ENCODE measurements at regions not wholly inside any gene's neighbourhood (a gene's known extent, or its start where the extent isn't known, plus 50 kb on each side); places are given as distances from the start of the nearest gene placed in this dataset.
A peak's percentile ranks its signal among the peaks of the same experiment; 100 is the strongest.

DNA sequence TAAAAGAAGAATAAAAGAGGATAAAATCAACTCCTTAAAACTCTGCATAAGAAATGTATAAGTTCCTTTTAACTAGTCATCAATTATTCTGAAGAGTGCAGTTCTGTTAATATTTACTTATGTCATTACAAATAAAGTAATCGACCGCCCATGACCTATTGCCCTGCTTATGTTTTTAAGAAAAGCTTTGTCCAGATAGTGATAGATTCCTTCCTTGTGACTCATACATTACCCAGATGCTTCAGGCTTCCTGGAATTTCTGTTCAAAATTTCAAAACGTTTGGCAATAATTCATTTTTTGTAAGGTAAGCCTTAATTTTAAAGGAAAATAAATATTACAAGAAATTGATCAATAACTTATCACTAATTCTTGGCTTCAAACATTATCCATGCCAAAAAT is 918.2 kb upstream of the ADGRL2 start:
- WGBS: 23% methylated on average over 3 of the region's 3 CpGs
- Histone ChIP-seq H3K27ac (ENCODE audit: low read depth in 1 of 2, low read length in 2 of 2) (peak overlapping the region in 1 of 2 donors; percentile 11), H3K36me3 (ENCODE audit: control insufficient read depth in 4 of 4, insufficient read depth in 3 of 4, low read depth in 1 of 4, low read length in 3 of 4) (no peaks in the 10 kb centered on the region), H3K9ac (ENCODE audit: low read depth in 1 of 2, low read length in 2 of 2) (no peak overlapping the region), H3K9me3 (ENCODE audit: control insufficient read depth in 4 of 4, low read length in 3 of 4) (no peaks in the 10 kb centered on the region), H3K4me3 (ENCODE audit: low read depth in 1 of 3, low read length in 3 of 3) (no peak overlapping the region), H3K4me1 (ENCODE audit: control insufficient read depth in 4 of 4, insufficient read depth in 4 of 4, low read length in 3 of 4) (peaks cover 0 to 3% (median 0%) of the 10 kb centered on the region in 4 donors), H3K27me3 (ENCODE audit: control insufficient read depth in 4 of 4, insufficient read depth in 4 of 4, low read length in 3 of 4) (no peaks in the 10 kb centered on the region)
- TF ChIP-seq, protein P1, sequence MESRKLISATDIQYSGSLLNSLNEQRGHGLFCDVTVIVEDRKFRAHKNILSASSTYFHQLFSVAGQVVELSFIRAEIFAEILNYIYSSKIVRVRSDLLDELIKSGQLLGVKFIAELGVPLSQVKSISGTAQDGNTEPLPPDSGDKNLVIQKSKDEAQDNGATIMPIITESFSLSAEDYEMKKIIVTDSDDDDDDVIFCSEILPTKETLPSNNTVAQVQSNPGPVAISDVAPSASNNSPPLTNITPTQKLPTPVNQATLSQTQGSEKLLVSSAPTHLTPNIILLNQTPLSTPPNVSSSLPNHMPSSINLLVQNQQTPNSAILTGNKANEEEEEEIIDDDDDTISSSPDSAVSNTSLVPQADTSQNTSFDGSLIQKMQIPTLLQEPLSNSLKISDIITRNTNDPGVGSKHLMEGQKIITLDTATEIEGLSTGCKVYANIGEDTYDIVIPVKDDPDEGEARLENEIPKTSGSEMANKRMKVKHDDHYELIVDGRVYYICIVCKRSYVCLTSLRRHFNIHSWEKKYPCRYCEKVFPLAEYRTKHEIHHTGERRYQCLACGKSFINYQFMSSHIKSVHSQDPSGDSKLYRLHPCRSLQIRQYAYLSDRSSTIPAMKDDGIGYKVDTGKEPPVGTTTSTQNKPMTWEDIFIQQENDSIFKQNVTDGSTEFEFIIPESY (IDR thresholded peaks at IDR 0.05): no peak
- TF ChIP-seq JUND (IDR thresholded peaks at IDR 0.05): peak; percentile 86 to 91
- TF ChIP-seq YY1 (IDR thresholded peaks at IDR 0.05): no peak
- no peak for TF ChIP-seq RAD21 (IDR thresholded peaks at IDR 0.05)
- peak; percentile 40 to 49 for TF ChIP-seq RXRA (IDR thresholded peaks at IDR 0.05)
- peak; percentile 44 to 47 for TF ChIP-seq HNF4A (conservative IDR thresholded peaks at IDR 0.05)
- TF ChIP-seq, protein P2, sequence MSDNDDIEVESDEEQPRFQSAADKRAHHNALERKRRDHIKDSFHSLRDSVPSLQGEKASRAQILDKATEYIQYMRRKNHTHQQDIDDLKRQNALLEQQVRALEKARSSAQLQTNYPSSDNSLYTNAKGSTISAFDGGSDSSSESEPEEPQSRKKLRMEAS (IDR thresholded peaks at IDR 0.05): no peak
- peak; percentile 64 for TF ChIP-seq NR2F2 (IDR thresholded peaks at IDR 0.05)
- TF ChIP-seq FOXA1 (IDR thresholded peaks at IDR 0.05): no peak
- TF ChIP-seq GABPA (IDR thresholded peaks at IDR 0.05 in 1 of 2, conservative IDR thresholded peaks at IDR 0.05 in 1 of 2): no peak
- peak; percentile 21 for TF ChIP-seq SP1 (IDR thresholded peaks at IDR 0.05)
- TF ChIP-seq HNF4G (IDR thresholded peaks at IDR 0.05): no peak
- TF ChIP-seq, protein P3, sequence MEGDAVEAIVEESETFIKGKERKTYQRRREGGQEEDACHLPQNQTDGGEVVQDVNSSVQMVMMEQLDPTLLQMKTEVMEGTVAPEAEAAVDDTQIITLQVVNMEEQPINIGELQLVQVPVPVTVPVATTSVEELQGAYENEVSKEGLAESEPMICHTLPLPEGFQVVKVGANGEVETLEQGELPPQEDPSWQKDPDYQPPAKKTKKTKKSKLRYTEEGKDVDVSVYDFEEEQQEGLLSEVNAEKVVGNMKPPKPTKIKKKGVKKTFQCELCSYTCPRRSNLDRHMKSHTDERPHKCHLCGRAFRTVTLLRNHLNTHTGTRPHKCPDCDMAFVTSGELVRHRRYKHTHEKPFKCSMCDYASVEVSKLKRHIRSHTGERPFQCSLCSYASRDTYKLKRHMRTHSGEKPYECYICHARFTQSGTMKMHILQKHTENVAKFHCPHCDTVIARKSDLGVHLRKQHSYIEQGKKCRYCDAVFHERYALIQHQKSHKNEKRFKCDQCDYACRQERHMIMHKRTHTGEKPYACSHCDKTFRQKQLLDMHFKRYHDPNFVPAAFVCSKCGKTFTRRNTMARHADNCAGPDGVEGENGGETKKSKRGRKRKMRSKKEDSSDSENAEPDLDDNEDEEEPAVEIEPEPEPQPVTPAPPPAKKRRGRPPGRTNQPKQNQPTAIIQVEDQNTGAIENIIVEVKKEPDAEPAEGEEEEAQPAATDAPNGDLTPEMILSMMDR (IDR thresholded peaks at IDR 0.05; ENCODE audit: low read depth, low read length, missing input control): no peak
- TF ChIP-seq, protein P4, sequence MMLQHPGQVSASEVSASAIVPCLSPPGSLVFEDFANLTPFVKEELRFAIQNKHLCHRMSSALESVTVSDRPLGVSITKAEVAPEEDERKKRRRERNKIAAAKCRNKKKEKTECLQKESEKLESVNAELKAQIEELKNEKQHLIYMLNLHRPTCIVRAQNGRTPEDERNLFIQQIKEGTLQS (IDR thresholded peaks at IDR 0.05): peak; percentile 61
- no peak for TF ChIP-seq EGR1 (IDR thresholded peaks at IDR 0.05; ENCODE audit: low read depth in 2 of 2)
- DNase-seq (ENCODE audit: low spot score): no peak

DNA sequence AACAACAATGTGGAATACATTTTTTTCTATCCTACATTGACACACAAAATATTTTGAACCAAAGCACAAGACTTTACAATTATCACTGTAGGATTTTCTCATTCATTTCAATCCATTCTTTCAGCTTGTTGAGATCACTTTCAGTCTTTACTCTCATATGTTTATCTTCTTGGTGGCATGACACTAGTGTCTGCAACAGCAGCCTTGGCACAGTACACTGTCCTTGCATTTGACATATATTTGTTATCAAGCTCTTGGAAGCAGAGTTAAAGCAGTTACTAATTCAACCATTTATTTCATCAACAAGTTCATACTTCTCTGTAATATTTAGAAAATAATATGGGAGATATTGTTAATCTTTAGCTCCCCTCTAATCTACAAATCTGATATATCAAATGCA is 922.4 kb upstream of the ADGRL2 start:
- Histone ChIP-seq H3K9me3 (ENCODE audit: control insufficient read depth in 4 of 4, low read length in 3 of 4) (no peaks in the 10 kb centered on the region), H3K4me3 (ENCODE audit: low read depth in 1 of 3, low read length in 3 of 3) (no peak overlapping the region), H3K36me3 (ENCODE audit: control insufficient read depth in 4 of 4, insufficient read depth in 3 of 4, low read depth in 1 of 4, low read length in 3 of 4) (no peaks in the 10 kb centered on the region), H3K4me1 (ENCODE audit: control insufficient read depth in 4 of 4, insufficient read depth in 4 of 4, low read length in 3 of 4) (peaks cover 0 to 3% (median 1%) of the 10 kb centered on the region in 4 donors), H3K9ac (ENCODE audit: low read depth in 1 of 2, low read length in 2 of 2) (no peak overlapping the region), H3K27ac (ENCODE audit: low read depth in 1 of 2, low read length in 2 of 2) (no peak overlapping the region), H3K27me3 (ENCODE audit: control insufficient read depth in 4 of 4, insufficient read depth in 4 of 4, low read length in 3 of 4) (no peaks in the 10 kb centered on the region)
- TF ChIP-seq, protein P1 (IDR thresholded peaks at IDR 0.05): no peak
- DNase-seq (ENCODE audit: low spot score): no peak

Measured in liver (tissue), 8 donors.